ENCODE measurements at regions not wholly inside any gene's neighbourhood (a gene's known extent, or its start where the extent isn't known, plus 50 kb on each side); places are given as distances from the start of the nearest gene placed in this dataset.

- ATAC-seq: no peak
- no peaks in the 10 kb centered on the region for H3K4me1 ChIP-seq
- H3K9me3 ChIP-seq: no peaks in the 10 kb centered on the region
- H3K27ac ChIP-seq: no peak overlapping the region
- H3K27me3 ChIP-seq: no peaks in the 10 kb centered on the region
- TF ChIP-seq, protein P1, sequence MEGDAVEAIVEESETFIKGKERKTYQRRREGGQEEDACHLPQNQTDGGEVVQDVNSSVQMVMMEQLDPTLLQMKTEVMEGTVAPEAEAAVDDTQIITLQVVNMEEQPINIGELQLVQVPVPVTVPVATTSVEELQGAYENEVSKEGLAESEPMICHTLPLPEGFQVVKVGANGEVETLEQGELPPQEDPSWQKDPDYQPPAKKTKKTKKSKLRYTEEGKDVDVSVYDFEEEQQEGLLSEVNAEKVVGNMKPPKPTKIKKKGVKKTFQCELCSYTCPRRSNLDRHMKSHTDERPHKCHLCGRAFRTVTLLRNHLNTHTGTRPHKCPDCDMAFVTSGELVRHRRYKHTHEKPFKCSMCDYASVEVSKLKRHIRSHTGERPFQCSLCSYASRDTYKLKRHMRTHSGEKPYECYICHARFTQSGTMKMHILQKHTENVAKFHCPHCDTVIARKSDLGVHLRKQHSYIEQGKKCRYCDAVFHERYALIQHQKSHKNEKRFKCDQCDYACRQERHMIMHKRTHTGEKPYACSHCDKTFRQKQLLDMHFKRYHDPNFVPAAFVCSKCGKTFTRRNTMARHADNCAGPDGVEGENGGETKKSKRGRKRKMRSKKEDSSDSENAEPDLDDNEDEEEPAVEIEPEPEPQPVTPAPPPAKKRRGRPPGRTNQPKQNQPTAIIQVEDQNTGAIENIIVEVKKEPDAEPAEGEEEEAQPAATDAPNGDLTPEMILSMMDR (IDR thresholded peaks at IDR 0.05): no peak
- H3K36me3 ChIP-seq: no peaks in the 10 kb centered on the region
- H3K4me3 ChIP-seq: no peak overlapping the region
- DNase-seq: no peak
- intact Hi-C loops (cut with DNase I): no loop called here
Observed at GRCh38 chr3:55373423-55373822, 113.7 kb downstream of the WNT5A start.

DNA sequence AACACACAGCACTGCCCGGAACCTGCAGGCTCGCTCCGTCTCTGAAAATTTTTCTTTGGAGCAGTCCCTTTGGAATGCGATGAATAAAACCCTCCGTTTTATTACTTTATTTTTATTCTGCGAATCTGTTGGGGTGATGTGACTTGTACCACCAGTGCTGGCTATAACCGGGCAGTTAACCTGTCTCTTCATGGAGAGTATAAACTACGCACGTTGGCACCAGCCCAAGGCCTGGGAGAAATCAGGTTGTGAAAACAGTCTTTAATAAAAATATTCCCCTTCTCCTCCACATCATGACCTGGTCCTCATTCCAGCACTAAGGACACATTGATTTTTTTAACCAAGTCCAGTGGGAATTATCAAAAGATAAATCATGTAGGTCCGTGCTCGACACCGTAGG is 116.8 kb downstream of the WNT5A start:
- intact Hi-C loops (cut with DNase I): no loop called here
- H3K27ac ChIP-seq: no peak overlapping the region
- DNase-seq: no peak
- no peak overlapping the region for H3K4me3 ChIP-seq
- no peaks in the 10 kb centered on the region for H3K27me3 ChIP-seq
- no peak for ATAC-seq
- H3K36me3 ChIP-seq: no peaks in the 10 kb centered on the region
- TF ChIP-seq, protein P1 (IDR thresholded peaks at IDR 0.05): no peak
- no peaks in the 10 kb centered on the region for H3K4me1 ChIP-seq
- no peaks in the 10 kb centered on the region for H3K9me3 ChIP-seq

DNA sequence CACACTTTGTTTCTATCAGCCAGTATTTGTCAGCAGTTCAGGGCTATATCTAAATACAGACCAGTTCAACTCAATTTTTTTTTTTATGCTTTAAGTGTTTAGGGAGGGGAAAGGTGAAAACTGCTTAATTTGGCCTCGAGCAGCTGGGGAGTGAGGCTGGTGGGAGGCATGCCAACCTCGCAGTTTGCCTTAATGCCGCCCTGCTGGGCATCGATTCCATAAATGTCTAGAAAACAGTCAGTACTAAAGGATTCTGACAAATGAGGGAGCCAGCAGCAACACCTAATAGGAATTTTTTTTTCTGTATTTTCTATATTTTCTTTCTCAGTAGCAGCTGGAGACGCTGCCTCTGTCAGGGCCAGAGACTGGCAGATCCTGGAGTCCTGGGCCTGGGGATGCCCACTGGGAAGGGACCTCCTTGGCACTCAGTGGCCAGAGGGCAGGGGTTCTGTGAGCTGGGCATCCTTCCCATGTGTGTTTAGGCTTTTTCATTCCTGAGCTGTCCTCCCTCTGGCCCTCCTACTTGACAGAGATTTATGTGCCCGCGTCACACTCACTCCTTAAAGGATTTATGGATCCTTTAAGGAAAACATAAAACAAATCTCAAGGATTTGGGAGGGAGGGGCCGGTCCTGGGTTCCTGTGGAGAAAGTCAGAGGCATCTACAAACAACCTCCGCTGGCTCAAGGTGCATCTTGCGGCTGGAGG is 117.8 kb downstream of the WNT5A start:
- Histone ChIP-seq H3K9me3 (no peaks in the 10 kb centered on the region), H3K27me3 (no peaks in the 10 kb centered on the region), H3K36me3 (no peaks in the 10 kb centered on the region), H3K4me1 (no peaks in the 10 kb centered on the region), H3K4me3 (no peak overlapping the region), H3K27ac (no peak overlapping the region)
- no peak for ATAC-seq
- TF ChIP-seq, protein P1 (IDR thresholded peaks at IDR 0.05): no peak
- intact Hi-C loops (cut with DNase I): no loop called here
- DNase-seq: no peak

- Histone ChIP-seq H3K36me3 (no peaks in the 10 kb centered on the region), H3K4me1 (no peaks in the 10 kb centered on the region), H3K27ac (no peak overlapping the region), H3K4me3 (no peak overlapping the region), H3K9me3 (no peaks in the 10 kb centered on the region), H3K27me3 (no peaks in the 10 kb centered on the region)
- TF ChIP-seq, protein P1 (IDR thresholded peaks at IDR 0.05): no peak
- ATAC-seq (no peak), DNase-seq (no peak)
- intact Hi-C loops (cut with DNase I): no loop called here
Observed at GRCh38 chr3:55368366-55368765, 118.7 kb downstream of the WNT5A start.

- H3K4me3 ChIP-seq: no peak overlapping the region
- H3K36me3 ChIP-seq: no peaks in the 10 kb centered on the region
- H3K27ac ChIP-seq: no peak overlapping the region
- TF ChIP-seq, protein P1 (IDR thresholded peaks at IDR 0.05): no peak
- ATAC-seq (no peak), DNase-seq (no peak)
- intact Hi-C loops (cut with DNase I): no loop called here
- H3K9me3 ChIP-seq: no peaks in the 10 kb centered on the region
- H3K27me3 ChIP-seq: no peaks in the 10 kb centered on the region
- H3K4me1 ChIP-seq: no peaks in the 10 kb centered on the region
Observed at GRCh38 chr3:55367384-55367783, 119.7 kb downstream of the WNT5A start.

DNA sequence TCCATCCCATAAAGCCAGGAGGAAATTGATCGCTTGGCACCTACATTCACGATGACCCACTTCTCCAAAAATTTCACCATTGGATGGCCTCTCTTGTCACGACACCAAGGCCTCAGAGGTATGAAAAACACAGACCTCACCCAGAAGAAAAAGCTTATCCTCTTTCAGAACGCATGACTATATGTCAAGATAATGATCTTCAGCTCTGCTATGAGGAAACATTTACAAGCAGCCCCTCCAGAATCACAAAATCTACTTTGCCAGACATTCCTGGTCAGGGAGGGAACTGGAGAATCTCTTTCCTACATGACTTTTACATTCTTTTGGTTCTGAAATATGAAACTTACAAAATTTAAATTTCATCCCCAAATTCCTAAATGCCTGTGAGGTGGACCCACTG is 122.7 kb downstream of the WNT5A start:
- DNase-seq (no peak), ATAC-seq (no peak)
- H3K9me3 ChIP-seq: no peaks in the 10 kb centered on the region
- H3K27ac ChIP-seq: no peak overlapping the region
- H3K27me3 ChIP-seq: no peaks in the 10 kb centered on the region
- H3K4me1 ChIP-seq: no peaks in the 10 kb centered on the region
- no peaks in the 10 kb centered on the region for H3K36me3 ChIP-seq
- TF ChIP-seq, protein P1 (IDR thresholded peaks at IDR 0.05): no peak
- intact Hi-C loops (cut with DNase I): no loop called here
- no peak overlapping the region for H3K4me3 ChIP-seq

Measured in upper lobe of right lung (tissue), 1 donor.